SW480 (cell line): ENCODE measurements at regions not wholly inside any gene's neighbourhood (a gene's known extent, or its start where the extent isn't known, plus 50 kb on each side); places are given as distances from the start of the nearest gene placed in this dataset.
"Not testable (repeated sequence)": the region's sequence is repeated elsewhere in the genome, so short reads cannot be mapped to it uniquely, and the experiment has no call there.

Experiments used
- DNase-seq: peaks from one replicate; pipeline ENCODE4 v3.0.0-alpha.2; 2016; ENCODE audit warnings: low spot score

- no peak for DNase-seq
Measured at GRCh38 chr12:116430911-116431565, 128.1 kb upstream of the MAP1LC3B2 start.

GRCh38 chr12:116431677-116432300 is 127.4 kb upstream of the MAP1LC3B2 start:
- DNase-seq = no peak

DNA sequence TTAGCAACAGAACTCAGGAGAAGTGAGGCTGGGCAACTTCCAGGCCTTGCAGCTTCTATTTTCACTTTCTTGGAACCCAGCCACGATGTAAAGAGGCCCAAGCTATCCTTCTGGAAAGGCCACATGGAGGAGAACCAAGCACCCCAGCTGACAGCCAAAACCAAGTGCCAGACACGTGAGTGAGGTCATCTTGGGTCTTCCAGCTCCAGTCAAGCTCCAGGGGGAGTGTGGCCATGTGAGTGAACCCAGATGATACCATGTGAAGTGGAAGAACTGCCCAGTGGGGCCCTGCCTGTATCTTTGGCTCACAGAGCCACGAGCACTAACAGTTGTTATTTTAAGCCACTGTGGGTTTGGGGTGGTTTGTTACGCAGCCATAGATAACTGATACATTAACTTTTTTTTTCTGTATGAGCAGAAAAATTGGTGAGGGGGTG is 126.8 kb upstream of the MAP1LC3B2 start:
- DNase-seq = no peak

GRCh38 chr12:116433249-116433648 is 125.9 kb upstream of the MAP1LC3B2 start:
- no peak for DNase-seq

- DNase-seq = peak; percentile 85
Measured at GRCh38 chr12:116434155-116435011, 124.8 kb upstream of the MAP1LC3B2 start.

DNA sequence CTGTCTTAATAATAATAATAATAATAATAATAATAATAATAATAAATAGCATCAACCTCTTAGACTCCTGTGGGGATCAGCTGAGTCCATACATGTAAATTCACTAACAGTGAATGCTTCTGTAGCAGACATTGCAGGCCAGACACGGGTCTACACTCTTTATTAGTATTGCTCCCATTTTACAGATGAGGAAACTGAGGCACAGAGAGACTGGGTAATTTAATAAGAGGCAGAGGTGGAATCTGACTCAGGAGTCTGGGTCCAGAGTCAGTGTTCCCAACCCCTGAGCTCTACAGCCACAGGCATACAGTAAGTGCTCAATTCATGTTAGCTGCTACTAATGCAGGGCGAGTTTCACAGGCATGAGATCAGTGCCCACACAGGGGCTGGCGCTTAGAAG is 123.2 kb upstream of the MAP1LC3B2 start:
- DNase-seq = no peak

DNA sequence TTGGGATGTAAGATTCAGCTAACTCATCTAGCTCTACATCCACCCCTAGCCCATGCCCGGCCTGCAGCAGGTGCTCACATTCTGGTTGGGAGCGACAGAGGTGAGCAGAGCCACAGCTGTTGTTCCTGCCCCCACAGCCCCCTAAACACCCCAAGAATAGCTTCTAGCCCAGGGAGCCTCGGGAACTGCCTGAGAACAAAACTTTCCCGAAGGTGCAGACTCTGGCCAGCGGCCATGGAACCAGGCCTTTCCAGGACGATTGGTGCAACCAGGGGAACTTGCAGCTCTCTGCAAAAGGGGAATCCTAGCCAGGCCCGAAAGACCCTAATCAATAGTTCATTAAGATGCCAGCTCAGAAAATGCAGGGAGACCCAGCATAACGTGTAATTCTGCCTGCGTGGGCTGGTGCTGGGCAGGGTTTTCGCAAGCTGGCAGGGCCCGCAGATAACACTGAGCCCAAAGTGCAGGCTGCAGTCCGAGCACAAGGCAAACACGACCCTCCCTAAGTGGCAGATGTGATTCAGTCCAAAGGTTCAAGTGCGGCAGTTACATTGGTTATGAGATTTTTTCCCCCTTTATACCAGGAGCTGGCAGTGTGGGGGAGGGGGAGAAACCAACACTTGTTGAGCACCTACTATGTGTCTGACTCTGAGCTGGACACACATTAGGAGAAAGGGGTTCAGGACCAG is 122.5 kb upstream of the MAP1LC3B2 start:
- DNase-seq = no peak

DNA sequence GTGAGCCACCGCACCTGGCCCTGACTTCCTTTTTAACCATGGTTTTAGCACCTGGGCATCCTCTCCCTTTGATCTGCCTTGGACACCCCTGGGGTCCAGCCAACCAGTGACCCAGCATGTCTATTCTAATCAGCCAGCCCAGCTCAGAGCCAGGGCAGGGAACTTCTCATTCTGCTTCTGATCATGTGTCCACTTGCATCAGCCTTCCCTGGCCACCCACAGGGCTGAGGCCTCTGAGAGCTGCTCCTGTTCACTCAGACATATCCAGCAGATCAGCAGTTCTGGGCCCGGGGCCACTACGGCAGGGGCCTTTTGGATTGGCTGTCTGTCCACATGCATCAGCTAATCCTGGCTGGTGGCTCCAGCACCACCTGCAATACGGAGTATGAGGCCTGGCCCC is 117.9 kb upstream of the MAP1LC3B2 start:
- DNase-seq = no peak

DNA sequence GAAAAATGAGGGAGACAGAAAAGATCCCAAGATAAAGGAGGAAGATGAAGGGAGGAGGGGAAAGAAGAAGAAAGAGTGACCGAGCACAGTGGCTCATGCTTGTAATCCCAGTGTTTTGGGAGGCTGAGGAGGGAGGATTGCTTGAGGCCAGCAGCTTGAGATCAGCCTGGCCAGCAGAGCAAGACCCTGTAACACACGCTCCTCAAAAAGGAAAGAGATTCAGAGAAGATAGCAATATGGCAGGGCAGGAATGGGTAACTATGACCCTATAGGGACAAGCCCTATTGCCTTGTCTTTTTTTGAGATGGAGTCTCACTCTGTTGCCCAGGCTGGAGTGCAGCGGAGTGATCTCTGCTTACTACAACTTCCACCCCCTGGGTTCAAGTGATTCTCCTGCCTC is 116.9 kb upstream of the MAP1LC3B2 start:
- DNase-seq = no peak

GRCh38 chr12:116442946-116443345 is 116.2 kb upstream of the MAP1LC3B2 start:
- DNase-seq = no peak

DNA sequence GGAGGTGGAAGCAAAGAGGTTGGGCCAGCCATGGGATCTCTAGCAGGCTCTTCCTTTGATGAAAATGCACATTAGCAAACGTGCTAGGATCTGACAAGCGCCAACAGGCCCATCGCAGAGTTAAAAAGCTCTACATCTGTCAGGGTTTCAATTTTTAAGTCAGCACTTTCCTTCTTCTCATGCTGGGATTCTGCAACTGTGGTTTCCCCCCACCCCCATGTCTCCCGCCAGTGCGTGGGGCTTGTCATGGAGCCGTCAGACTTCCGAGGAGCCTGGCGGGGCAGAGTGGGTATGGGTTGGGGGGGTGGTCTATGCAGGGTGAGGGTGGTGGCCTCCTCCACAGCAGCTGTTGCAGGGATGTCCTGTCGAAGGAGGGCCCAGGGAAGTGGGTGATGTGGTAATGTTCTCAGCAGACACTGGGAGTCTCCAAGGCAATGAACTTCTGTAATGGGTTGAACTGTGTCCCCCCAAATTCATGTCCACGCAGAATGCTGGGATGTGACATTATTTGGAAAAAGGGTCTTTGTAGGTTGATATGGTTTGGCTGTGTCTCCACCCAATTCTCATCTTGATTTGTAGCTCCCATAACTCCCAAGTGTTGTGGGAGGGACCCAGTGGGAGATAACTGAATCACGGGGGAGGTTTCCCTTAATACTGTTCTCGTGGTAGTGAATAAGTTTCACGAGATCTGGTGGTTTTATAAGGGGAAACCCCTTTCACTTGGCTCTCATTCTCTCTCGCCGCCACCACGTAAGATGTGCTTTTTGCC is 115.2 kb upstream of the MAP1LC3B2 start:
- no peak for DNase-seq

GRCh38 chr12:116444590-116444943 is 114.6 kb upstream of the MAP1LC3B2 start:
- no peak for DNase-seq

- no peak for DNase-seq
Measured at GRCh38 chr12:116448165-116448739, 110.9 kb upstream of the MAP1LC3B2 start.

DNA sequence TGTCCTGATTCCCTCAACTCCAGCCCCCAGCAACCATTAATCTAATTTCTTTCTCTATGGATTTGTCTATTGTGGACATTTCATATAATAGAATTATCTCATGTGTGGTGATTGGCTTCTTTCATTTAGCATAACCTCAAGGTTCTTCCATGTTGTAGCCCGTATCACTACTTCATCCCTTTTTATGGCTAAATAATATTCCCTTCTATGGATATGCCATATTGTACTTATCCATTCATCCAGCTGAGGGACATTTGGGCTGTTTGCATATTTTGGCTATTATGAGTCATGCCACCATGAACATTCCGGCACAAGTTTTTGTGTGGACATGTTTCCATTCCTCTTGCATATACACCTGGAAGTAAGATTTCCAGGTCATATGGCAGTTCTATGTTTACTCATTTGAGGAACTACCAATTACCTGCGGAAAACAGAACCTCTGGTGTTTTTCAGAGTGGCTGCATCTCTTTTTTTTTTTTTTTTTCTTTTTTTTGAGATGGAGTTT is 108.7 kb upstream of the MAP1LC3B2 start:
- no peak for DNase-seq

GRCh38 chr12:116452975-116453374 is 106.2 kb upstream of the MAP1LC3B2 start:
- not testable (repeated sequence) for DNase-seq

DNA sequence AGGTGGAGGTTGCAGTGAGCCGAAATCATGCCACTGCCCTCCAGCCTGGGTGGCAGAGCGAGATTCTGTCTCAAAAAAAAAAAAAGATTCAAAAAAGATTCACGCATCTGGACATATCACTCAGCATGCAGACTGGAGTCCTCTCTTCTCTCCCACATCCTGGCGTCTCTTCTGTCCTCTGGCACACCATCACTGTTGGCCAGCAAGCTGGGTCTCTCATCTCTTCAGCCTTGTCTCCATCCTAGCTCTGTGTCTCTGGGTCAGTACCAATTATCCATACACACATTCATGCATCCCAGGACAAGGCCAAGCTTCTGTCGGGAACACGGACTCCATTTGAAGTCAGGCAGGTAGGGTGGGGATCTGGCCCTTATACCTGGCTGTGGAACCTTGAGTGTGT is 105.5 kb upstream of the MAP1LC3B2 start:
- no peak for DNase-seq

- DNase-seq = no peak
Measured at GRCh38 chr12:116454076-116454475, 105.1 kb upstream of the MAP1LC3B2 start.

DNA sequence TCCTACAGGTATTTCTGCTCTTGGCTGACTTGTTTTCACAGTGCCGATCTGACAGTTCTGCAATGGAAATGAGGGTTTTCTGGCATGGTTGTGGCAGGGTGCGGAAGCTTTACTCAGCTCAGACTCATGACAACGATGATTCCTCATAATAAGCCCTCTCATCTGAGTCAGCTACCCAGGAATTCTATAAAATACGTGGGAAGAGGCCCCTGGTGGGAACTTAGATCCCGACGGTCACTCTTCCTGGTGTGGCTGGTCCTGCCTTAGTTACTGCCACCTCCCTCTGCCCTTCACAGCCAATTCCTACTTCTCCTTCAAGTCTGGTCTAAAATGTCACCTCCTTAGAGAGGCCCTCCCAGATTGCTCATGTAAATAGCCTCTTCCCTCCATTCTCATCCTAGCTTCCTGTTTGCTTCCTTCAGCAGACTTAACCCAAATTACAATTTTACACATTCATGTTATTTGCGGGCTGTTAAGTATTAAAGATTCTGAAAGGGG is 104.2 kb upstream of the MAP1LC3B2 start:
- peak; percentile 87 for DNase-seq

DNA sequence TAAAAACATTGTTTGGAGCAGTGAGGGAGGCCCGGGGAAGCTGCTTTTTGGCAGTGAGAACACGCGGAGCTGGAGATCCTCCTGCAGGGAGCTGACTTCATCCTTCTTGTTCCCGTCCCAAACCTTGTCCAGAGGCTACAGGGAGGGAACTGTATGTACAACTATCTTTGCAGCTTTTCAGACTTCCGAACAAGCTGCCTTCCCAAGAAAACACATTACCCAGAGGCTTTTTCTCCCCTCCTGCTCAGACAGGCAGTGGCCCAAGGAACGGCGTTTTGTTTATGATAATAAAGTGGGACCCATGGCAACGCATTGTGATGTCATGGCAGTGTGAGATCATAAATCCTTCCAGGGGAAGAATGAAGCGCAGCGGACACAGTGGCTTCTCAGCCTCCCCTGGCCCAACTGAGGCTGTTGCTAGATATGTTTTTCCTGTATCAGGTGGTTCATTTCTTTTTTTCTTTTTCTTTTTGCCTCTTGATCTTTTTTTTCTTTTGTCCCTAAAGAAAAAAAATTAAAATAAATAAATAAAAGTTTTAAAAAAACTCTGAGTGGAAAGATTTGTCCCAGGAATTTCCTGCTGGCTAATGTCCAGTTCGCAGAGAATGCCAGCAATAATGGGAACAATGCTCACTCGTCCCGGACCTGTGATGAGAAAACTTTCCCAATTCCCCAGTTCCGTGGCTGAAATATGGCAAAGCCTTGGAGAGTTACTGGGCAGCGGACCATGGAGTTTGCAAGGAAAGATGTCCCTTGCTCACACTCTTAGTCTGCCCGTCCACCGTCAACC is 103.4 kb upstream of the MAP1LC3B2 start:
- peak; percentile 33 for DNase-seq
